Thoracic aorta (tissue), 2 donors: ENCODE measurements at regions not wholly inside any gene's neighbourhood (a gene's known extent, or its start where the extent isn't known, plus 50 kb on each side); places are given as distances from the start of the nearest gene placed in this dataset.

Experiments
- ATAC-seq: fragments of 150-250 bp; one replicate; pipeline ENCODE4 v1.8.0; 2017; ENCODE audit warnings: low read depth; ENCODE audit not compliant: insufficient number of reproducible peaks, low FRiP score
- DNase-seq: peaks from one replicate; pipeline ENCODE4 v3.0.0-alpha.2; 2020; ENCODE audit warnings: low spot score
- H3K27ac ChIP-seq, 2 donors: fragments of 200-600 bp; sonication (generic); 1 replicate in 1 of 2; 2 replicates in 1 of 2; pipeline ENCODE4 v1.5.1; 2016; ENCODE audit warnings: mild to moderate bottlenecking in 2 of 2, moderate library complexity in 2 of 2
- H3K27me3 ChIP-seq: fragments of 200-600 bp; sonication (generic); replicated peaks from 2 replicates; pipeline ENCODE4 v1.6.0; 2016; ENCODE audit warnings: mild to moderate bottlenecking; ENCODE audit not compliant: insufficient read depth
- H3K36me3 ChIP-seq: fragments of 200-600 bp; sonication (generic); one replicate; pipeline ENCODE4 v1.5.1; 2016
- H3K4me1 ChIP-seq, 2 donors: fragments of 200-600 bp; sonication (generic); 1 replicate in 1 of 2; 2 replicates in 1 of 2; pipeline versions ENCODE4 v1.5.1 to v1.6.0; 2016; ENCODE audit warnings: low read depth in 2 of 2, mild to moderate bottlenecking in 1 of 2; ENCODE audit not compliant: control insufficient read depth in 1 of 2
- H3K4me3 ChIP-seq: fragments of 200-600 bp; sonication (generic); 2 replicates; pipeline ENCODE4 v1.5.1; 2016; ENCODE audit warnings: mild to moderate bottlenecking
- H3K9me3 ChIP-seq: fragments of 200-600 bp; sonication (generic); 2 replicates; pipeline ENCODE4 v1.5.1; 2016
- CTCF ChIP-seq: fragments of 200-600 bp; sonication (generic); IDR thresholded peaks from one replicate; pipeline ENCODE4 v1.5.1; 2019; ENCODE audit warnings: antibody characterized with exemption

GRCh38 chr5:125139590-125139989 is 393.2 kb upstream of the ZNF608 start:
- Histone ChIP-seq H3K4me1 (peaks cover 0 to 15% of the 10 kb centered on the region in 2 donors), H3K27me3 (no peaks in the 10 kb centered on the region), H3K4me3 (no peak overlapping the region), H3K9me3 (no peaks in the 10 kb centered on the region), H3K27ac (no peak overlapping the region), H3K36me3 (no peaks in the 10 kb centered on the region)
- ATAC-seq, result no peak
- TF ChIP-seq CTCF, result no peak
- DNase-seq, result no peak

- ATAC-seq, result no peak
- TF ChIP-seq CTCF, result no peak
- no peaks in the 10 kb centered on the region for H3K27me3 ChIP-seq
- no peak for DNase-seq
- H3K4me1 ChIP-seq, result peaks cover 0 to 15% of the 10 kb centered on the region in 2 donors
- H3K4me3 ChIP-seq, result no peak overlapping the region
- H3K27ac ChIP-seq, result no peak overlapping the region
- H3K9me3 ChIP-seq, result no peaks in the 10 kb centered on the region
- no peaks in the 10 kb centered on the region for H3K36me3 ChIP-seq
Measured at GRCh38 chr5:125140220-125140619, 393.8 kb upstream of the ZNF608 start.

- Histone ChIP-seq H3K27ac (no peak overlapping the region), H3K4me1 (peaks cover 0 to 15% of the 10 kb centered on the region in 2 donors), H3K27me3 (no peaks in the 10 kb centered on the region), H3K4me3 (no peak overlapping the region), H3K36me3 (no peaks in the 10 kb centered on the region), H3K9me3 (no peaks in the 10 kb centered on the region)
- ATAC-seq (no peak), DNase-seq (no peak)
- TF ChIP-seq CTCF, result no peak
Measured at GRCh38 chr5:125140855-125141254, 394.4 kb upstream of the ZNF608 start.

GRCh38 chr5:125142458-125142857 is 396.0 kb upstream of the ZNF608 start:
- ATAC-seq (no peak), DNase-seq (no peak)
- TF ChIP-seq CTCF, result no peak
- Histone ChIP-seq H3K27me3 (no peaks in the 10 kb centered on the region), H3K27ac (no peak overlapping the region), H3K4me1 (peaks cover 0 to 15% of the 10 kb centered on the region in 2 donors), H3K4me3 (no peak overlapping the region), H3K9me3 (no peaks in the 10 kb centered on the region), H3K36me3 (no peaks in the 10 kb centered on the region)

GRCh38 chr5:125143011-125143410 is 396.6 kb upstream of the ZNF608 start:
- peaks cover 0 to 15% of the 10 kb centered on the region in 2 donors for H3K4me1 ChIP-seq

More at GRCh38 chr5:125143011-125143410, 396.6 kb upstream of the ZNF608 start:
- ATAC-seq (no peak), DNase-seq (no peak)
- no peak overlapping the region for H3K27ac ChIP-seq
- no peaks in the 10 kb centered on the region for H3K36me3 ChIP-seq
- no peak for TF ChIP-seq CTCF
- H3K27me3 ChIP-seq, result no peaks in the 10 kb centered on the region
- H3K4me3 ChIP-seq, result no peak overlapping the region
- H3K9me3 ChIP-seq, result no peaks in the 10 kb centered on the region
